ENCODE measurements at regions not wholly inside any gene's neighbourhood (a gene's known extent, or its start where the extent isn't known, plus 50 kb on each side); places are given as distances from the start of the nearest gene placed in this dataset.

DNA sequence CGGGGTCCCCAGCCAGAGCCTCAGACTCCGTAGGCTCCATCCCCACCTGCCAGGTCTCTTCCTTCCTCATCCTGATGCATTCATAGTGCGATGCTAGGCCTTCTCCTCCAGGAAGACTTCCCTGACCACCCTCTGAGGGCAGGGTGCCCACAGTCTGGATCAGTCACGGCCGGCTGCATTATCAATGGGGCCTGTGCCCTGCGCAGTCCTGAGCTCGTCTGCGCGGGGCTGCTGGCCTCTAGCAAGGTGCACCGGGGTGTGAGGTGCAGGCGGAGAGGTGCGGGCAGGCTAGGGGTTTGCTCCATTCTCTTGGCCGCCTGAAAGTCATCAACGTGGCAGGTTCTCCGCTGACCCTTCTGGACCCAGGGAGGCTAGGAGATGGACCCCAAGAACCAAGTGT, 56.9 kb upstream of the ACSF3 start:
- TF ChIP-seq CTCF (IDR thresholded peaks at IDR 0.05), result no peak
- no peak for TF ChIP-seq POLR2A (IDR thresholded peaks at IDR 0.05)

All from right lobe of liver (tissue), 4 donors.